ENCODE measurements at regions not wholly inside any gene's neighbourhood (a gene's known extent, or its start where the extent isn't known, plus 50 kb on each side); places are given as distances from the start of the nearest gene placed in this dataset.

DNA sequence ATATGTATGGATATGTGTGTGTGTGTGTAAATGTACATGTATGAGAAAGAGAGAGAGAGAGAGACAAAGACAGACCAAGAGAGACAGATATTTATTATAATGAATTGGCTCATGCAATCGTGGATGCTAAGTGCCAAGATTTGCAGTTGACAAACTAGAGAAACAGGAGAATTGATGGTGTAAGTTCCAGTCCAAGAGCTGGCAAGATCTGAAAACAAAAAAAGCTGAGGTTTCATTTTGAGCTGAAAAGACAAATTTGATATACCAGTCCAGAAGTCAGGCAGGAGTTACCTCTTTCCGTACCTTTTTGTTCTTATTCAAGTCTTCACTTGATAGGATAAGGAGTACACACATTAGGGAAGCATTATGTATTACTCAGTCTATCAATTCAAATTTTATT lies 157.8 kb downstream of the COPS8 start:
- DNase-seq (ENCODE audit: low read depth in 2 of 2), result no peak

DNA sequence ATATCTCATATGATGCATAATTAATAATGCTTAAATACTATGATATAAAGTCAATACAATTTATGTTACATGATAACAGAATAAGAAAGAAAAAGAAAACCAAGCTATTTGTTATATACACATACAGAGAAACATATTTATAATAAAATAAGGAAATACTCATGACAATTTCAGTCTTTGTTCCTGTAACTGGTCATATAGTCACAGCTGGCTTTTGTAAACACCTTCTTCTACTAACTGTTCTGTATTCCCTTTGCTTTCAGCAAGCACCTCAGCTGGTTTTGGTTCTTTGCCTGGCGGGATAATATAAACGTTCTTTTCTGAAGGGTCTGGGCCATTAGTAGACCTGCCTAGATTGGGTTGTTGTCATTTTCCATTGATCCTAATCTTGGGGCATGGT lies 158.5 kb downstream of the COPS8 start:
- DNase-seq (ENCODE audit: low read depth in 2 of 2), result no peak

DNA sequence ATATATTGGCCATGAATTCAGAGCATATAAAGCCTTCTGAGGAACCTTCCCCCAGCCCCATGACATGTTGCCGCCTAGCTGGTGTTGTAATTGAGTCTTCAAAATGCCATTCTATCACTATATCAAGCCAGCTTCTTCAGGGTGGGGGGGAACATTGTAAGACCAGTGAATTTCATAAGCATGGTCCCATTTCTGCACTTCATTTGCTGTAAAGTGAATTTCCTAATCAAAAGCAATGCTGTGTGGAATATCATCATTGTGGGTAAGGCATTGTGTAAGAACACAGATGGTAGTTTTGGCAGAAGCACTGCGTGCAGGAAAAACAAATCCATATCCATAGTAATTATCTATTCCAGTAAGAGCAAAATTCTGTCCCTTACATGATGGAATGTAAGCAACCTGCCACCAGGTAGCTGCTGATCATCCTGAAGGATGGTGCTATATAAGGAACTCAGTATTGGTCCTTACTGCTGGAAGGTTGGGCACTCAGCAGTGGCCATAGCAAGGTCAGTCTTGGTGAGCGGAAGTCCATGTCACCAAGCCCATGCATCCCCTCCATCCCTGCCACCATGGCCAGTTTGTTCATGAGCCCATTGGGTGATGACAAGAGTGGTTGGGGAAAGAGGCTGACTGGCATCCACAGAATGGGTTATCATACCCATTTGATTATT lies 159.4 kb downstream of the COPS8 start:
- no peak for DNase-seq (ENCODE audit: low read depth in 2 of 2)

DNA sequence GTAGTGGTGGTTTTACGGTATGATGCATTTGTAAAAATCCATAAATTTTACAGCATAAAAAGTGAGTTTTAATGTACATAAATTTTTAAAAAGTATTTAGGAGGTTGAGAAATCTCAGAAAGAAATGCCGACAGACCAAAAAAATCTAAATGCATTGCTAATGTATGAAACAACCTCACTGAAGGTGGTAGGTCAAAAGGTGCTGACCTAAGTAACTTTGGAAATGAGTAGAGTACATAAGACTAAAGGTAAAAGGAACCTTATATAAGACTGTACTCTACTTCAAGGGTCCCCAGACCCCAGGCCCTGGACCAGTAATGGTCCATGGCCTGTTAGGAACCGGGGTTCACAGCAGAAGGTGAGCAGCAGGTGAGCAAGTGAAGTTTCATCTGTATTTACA lies 163.4 kb downstream of the COL6A3 start:
- no peak for DNase-seq (ENCODE audit: low read depth in 2 of 2)

DNA sequence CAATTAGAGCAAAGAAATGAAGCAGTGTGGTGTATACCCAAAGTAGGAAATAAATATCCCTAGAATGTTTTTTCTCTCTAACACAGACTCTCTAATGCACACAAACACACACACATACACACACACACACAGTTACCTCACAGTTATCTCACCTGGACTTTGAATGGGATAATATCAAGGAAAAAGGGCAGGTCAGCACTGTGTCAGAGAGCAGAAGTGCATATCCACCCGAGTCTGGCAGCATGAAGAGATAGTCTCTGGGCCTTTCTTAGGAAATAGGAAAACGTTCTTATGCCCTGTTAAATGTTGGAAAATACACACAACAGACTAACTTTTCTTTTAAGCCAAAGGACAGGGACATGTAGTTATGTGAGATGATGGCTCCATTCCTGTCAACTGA lies 162.0 kb downstream of the COL6A3 start:
- DNase-seq (ENCODE audit: low read depth in 2 of 2), result no peak

DNA sequence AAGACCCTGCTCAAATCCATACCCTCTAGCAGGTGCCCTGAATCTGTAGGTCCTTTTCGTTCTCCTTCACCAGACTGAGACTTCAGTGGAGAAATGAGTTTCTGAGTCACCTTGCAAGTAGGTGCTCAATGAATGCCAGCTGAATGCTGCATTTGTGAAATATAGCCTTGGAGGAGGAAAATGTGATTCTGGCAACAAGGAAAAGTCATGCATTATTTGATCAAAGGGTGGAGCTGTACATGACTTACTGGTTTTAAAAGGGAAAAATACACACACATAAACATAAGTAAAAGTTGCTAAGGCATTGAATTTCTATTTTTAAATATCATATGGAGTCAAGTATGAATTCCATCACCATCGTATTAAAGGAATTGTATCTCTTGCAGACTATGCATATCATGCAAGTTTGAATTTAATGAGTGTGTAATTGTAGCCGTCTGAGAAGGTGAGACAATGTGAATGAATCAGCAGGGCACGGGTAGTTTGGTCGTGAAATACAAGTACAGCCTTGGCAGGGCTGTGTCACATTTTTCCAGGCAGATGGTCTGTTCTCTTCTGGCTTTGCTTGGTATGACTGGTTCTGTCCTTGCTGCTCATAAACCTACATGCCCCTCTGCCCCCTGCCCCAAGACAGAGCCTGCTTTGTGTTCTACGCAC lies 160.8 kb downstream of the COL6A3 start:
- DNase-seq (ENCODE audit: low read depth in 2 of 2), result no peak

DNA sequence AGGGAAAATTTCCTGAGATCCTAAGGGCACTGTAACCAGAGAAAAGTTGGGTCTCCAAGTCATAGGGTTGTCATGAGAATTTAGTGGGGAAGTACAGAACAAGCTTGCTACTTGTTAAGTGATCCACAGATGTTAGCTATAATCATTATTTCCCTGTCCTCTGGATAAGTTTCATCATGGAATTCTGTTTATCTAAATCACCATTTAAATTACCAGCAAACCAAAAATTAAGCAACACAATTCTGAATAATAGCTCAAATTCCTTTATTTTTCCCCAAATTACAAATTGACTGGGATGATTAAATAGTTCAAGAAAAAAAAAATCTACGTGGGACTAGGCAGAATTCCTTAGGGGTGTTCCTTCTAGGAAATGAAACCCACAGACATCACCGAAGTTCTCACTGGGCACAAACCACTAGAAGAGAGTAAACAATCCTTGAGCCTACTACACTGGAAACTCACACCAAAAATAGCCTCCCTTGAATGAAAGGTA lies 159.5 kb downstream of the COL6A3 start:
- DNase-seq (ENCODE audit: low read depth in 2 of 2), result no peak

DNA sequence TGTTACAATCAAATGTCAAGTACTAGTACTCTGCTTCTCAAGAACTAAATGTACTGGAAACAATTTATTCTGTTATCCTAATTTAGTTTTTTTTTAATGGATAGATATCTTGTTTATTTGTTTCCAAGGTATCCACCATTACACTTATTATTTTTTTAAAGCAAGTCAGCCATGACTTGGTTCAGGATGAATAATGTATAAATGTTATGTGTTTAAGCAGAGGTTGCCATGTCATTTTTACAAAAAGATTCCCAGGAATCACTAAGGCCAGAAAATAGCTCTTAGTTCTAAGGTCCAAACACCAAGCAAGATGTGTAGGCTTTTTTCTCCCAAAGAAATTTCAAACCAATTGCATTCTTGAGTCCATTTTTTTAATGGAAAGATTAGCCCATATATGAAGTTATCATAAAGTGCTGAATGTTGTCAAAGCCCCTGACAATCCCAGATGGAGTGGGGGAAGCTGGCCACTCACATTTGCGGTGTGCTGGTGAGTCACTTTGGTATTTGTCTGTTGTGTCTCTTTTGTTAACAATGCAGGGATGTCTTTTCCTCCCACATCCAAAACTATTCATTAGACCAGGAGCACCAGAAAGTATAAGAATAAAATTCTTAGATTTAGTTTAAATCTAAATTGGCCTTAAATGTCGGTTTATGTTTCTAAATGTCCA lies 158.9 kb downstream of the COL6A3 start:
- DNase-seq (ENCODE audit: low read depth in 2 of 2), result no peak

DNA sequence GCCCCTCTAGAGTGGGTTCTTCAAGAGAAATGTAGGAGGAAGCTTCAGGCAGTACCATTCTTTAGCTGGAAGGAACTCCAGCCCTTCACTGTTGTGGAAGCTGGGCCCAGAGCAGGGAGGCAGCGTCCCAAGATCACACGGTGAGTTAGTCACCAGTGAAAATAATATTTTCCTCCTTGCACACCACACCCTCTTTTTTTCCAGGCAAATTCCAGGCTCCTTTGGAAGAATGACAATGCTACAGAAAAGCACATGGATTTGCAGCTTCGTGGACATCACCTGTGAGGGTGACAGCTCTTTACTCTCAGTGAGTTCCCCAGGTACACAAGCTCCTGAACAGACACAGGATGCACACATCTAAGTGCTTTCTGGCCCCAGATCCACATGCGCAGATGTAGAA lies 157.1 kb downstream of the COL6A3 start:
- no peak for DNase-seq (ENCODE audit: low read depth in 2 of 2)

DNA sequence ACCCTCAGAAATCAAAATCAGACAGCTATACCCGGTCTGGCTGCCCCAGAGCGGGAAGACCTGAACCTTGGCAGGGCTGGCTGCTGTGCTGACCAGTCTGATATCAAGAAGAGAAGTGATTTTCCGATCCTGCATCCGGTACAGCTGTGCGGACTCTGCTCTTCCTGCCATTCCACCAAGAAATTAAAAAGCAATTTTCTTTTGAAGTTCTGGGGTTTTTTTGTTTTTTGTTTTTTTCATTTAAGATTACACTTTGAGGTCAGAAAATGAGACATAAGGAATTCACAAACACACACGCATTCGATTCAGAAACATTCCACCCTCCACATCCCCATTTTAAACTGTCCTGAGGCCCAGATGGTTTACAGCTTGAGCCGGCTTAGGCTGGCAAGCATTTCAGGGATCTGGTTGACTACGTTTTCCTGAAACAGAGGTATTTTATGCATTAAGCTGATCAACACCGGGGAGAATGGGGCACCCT lies 156.5 kb downstream of the COL6A3 start:
- no peak for DNase-seq (ENCODE audit: low read depth in 2 of 2)

DNA sequence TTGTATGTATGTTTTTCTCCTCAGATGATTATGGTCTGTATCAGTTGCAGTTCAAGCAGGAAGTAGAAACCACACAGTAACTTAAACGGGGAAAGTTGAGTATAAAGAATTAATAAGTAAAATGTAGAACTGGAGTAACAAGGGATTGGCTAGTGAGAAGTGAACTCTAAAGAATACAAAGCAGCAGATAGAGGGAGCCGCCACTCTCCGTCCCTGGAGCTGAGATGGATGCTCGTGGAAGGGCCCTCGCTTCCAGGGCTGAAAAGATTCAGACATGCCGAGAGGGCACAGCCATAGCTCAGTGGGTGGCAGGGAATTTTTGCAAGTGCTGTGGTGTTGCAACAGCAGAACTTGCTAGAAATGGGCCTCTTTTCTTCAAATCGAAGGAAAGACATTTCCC lies 155.8 kb downstream of the COL6A3 start:
- no peak for DNase-seq (ENCODE audit: low read depth in 2 of 2)

DNA sequence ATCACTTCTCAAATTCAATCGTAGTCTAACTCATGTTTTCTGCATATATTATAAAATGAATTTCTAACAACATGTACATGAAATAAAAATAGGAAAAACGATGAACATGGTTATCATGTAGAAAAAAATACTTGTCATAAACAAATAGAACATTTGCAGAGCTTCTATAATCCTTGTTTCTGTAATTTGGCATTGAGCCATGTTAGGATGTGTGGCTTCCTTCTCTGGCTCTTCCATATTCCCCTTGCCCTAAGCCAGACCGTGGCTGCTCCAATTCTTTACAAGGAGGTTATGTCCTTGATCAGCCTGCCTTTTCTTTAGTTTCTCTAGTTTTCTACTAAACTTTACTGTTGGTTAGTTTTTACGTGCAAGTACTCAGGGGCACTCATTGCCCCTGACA lies 155.3 kb downstream of the COL6A3 start:
- no peak for DNase-seq (ENCODE audit: low read depth in 2 of 2)

DNA sequence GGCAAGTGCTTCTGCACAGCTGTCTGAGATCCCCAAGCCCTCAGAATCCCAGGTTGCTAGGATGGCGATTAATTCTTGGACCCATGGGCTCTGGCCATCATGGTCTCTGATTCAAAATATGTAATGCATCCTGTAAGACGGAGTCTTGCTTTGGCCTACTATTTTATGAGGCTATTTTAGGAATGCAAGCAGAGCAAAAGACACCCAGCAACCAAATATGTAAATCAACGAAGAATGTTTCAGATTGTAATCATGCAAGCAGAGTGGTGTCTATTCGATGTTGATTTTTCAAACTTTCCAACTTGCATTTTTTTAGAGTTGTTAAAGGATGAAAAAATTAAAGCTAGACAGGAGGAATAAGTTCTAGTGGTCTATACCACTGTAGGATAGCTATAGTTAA lies 154.8 kb downstream of the COL6A3 start:
- no peak for DNase-seq (ENCODE audit: low read depth in 2 of 2)

DNA sequence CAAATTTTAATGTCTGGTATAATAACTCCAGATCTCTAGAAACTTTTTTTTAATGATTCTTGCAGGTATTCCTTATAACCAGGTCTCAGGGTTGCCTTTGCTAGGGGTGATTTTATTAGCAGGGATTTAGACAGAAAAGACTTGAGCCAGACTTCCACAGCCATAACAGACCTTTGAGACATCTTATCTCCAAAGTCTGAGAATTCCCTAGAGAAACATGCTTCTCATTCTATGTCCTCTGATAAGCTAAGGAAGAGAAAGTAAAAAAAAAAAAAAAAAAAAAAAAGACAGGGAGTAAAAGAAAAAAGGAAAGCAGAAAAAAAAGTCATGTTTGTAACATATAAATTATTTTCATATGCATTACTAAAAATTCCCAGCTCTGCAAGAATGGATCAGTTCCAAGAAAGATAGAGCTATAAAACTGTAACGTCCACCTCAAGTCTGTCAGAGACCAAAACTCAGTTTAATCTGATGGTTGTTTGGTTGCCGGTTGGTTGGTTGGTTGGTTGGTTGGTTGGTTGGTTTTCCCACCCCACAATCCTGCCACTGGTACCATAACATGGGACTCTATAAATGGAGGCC lies 153.8 kb downstream of the COL6A3 start:
- no peak for DNase-seq (ENCODE audit: low read depth in 2 of 2)

DNA sequence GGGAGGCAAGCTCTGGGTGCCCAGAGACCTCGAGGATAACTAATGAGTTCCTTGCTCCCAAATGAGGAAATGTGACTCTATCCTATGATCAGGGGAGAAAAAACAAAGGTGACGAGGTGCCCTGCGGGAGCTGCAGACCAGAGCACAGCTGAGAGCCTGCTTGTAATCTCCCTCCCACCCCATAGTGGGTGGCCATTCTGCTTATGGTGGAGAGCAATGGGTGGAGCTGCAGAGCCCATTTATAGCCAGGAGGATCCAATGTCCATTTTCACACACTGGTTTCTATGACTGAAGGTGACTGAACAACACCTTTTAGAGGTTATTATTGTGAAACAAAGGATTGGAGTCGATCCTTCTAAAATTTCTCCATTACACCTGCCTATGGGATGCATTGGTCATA lies 153.3 kb downstream of the COL6A3 start:
- no peak for DNase-seq (ENCODE audit: low read depth in 2 of 2)

DNA sequence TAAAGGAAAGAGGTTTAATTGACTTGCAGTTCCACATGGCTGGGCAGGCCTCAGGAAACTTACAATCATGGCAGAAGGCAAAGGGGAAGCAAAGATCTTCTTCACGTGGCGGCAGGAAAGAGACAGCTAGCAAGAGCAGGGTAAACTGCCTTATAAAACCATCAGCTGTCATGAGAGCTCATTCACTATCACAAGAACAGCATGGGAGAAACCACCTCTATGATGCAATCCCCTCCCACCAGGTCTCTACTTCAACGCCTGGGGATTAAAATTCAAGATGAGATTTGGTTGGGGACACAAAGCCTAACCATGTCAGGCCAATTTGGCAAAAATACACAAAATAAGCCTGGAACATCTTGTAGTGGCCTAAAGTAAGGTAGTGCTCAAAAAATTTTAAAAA lies 152.6 kb downstream of the COL6A3 start:
- no peak for DNase-seq (ENCODE audit: low read depth in 2 of 2)

DNA sequence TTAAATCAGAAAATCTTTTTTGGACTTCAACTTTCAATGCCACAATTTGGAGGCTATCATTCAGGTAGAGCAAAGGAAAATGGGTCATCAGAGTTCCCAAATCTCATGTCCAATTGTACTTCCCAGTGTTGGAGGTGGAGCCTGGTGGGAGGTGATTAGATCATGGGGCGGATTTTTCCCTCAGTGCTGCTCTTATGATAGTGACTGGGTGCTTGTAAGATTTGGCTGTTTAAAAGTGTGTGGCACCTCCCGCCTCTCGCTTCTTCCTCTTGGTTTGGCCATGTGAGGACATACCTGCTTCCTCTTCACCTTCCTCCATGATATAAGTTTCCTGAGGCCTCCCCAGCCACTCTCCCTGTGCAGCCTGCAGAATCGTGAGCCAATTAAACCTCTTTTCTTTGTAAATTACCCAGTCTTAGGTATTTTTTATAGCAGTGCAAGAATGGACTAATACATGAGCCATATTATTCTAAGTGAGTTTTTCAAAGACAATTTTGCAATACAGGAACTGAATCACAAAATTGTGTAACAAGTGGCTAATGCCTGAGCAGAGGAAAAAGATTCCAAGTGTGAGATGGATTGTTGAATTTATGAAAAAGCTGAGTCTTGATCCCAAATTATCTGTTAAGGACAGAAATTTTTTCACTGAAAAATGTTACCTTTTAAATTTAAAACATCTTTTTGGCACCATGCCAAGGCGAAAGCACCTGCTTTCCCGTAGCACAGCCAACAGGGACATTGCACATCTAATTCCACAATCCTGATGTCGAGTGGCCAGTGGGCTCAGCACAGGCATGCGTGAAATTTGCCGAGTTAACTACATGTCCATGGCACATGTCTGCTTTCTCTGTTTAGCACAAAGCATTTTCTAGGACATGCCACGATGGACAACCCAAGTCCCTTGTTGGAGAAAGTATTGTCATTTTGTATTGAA lies 150.9 kb downstream of the COL6A3 start:
- DNase-seq (ENCODE audit: low read depth in 2 of 2), result no peak

DNA sequence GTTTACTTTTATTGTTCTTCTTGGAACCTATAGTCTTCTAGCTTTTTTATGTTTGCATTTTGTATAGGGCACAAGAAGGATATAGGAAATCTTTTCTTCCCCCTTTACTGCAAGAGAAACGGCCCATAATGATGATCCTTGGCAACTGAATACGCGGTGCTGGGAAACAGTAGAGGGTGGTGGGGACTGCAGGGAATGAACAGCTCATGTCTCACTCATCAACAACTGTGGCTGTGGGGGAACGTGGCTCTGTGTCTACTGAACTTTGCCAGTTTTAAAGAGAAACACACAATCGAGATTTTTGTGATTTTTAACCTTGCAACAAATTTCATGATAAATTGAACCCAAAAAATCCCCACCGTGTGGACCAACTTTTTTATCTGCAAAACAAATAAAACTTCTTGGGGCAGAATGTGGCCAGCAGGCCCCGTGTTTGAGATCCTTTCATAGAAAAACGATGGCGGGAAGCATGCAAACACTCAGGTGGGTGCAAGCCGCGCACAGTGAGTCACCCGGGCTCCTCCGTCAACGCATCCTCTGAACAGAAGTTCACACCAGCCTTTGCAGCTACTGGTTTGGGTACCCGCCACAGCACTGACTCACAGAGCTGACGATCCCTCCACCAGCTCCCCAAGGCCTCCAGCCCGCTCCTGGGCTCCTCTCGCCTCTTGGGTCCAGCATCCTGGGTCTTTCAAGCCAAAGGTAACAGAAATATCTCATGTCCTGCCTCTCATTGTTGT lies 149.3 kb downstream of the COL6A3 start:
- DNase-seq (ENCODE audit: low read depth in 2 of 2), result no peak

DNA sequence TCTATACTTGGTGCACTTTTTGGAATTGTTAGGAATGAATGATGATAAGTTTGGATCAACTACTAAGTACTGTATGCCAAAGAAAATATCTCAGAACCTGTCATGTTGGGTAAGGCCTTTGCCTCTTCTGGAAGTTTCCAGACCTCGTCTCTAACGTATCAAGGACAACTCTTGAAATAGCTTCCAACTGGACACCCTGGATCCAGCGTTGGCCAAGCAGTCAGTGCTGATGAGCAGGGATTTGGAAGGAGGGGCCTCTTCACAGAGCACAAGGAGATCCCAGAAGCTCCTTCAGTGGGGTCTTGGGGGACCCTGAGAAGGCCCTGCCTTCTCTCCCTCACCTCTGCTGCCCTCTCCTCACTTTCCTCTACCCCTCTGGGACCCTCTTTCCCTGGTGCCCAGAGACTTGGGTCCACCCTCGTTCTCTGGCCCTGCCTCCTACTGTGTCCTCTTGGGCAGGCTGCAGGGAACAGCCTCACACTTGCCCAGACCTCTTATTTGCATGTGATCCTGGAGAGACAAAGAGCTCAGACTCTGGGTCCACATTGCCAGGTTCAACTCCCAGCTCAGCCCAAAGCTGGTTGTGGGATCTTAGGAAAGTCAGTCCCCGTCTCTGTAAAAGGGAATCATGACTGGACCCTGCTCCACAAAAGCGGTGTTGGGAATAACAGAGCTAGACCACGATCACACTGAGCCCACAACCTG lies 145.8 kb downstream of the COL6A3 start:
- DNase-seq (ENCODE audit: low read depth in 2 of 2), result no peak
